ENCODE measurements at regions not wholly inside any gene's neighbourhood (a gene's known extent, or its start where the extent isn't known, plus 50 kb on each side); places are given as distances from the start of the nearest gene placed in this dataset.

- Histone ChIP-seq H4K20me1 (replicated peaks; ENCODE audit: control insufficient read depth, extremely low read depth, insufficient read depth, low read length) (peaks cover 2% of the 10 kb centered on the region), H3K27me3 (ENCODE audit: control insufficient read depth in 2 of 2, insufficient read depth in 2 of 2, low read length in 2 of 2) (peaks cover 7 to 9% of the 10 kb centered on the region in 2 experiments), H3K9me3 (replicated peaks; ENCODE audit: control insufficient read depth, insufficient read depth, low read length) (no peaks in the 10 kb centered on the region), H3K36me3 (ENCODE audit: control insufficient read depth in 2 of 2, extremely low read depth in 1 of 2, insufficient read depth in 2 of 2, low read length in 2 of 2) (no peaks in the 10 kb centered on the region), H2AFZ (ENCODE audit: low read depth, low read length) (no peak overlapping the region), H3K4me2 (ENCODE audit: insufficient read depth, low read length) (no peak overlapping the region), H3K9ac (replicated peaks; ENCODE audit: extremely low read depth, insufficient read depth, low read length) (no peak overlapping the region), H3K9me1 (replicated peaks; ENCODE audit: control insufficient read depth, extremely low read depth, insufficient read depth, low read length) (no peaks in the 10 kb centered on the region), H3K4me1 (ENCODE audit: control insufficient read depth, extremely low read depth, insufficient read depth, low read length) (no peaks in the 10 kb centered on the region), H3K27ac (ENCODE audit: insufficient read depth, low read depth, low read length) (no peak overlapping the region), H3K4me3 (replicated peaks in 1 of 3; ENCODE audit: insufficient read depth in 1 of 3, low read depth in 1 of 3, low read length in 3 of 3) (no peak overlapping the region), H3K79me2 (ENCODE audit: control insufficient read depth, insufficient read depth, low read length) (no peaks in the 10 kb centered on the region)
- BruUV-seq (replicated peaks) = no TSS peak
- intact Hi-C loops (cut with micrococcal nuclease) = loop anchor here (10.0 kb wide), 1 partner anchor 352 kb away; no protein-coding TSS in a partner anchor
- TF ChIP-seq GATA2 (IDR thresholded peaks at IDR 0.05; ENCODE audit: insufficient read depth, insufficient read length, low read depth, low read length) (no peak), POLR2A (IDR thresholded peaks at IDR 0.05; ENCODE audit: low read depth, low read length) (no peak), MYC (IDR thresholded peaks at IDR 0.05; ENCODE audit: low read depth, low read length) (no peak), MAX (IDR thresholded peaks at IDR 0.05; ENCODE audit: insufficient read depth, insufficient read length) (no peak), JUN (IDR thresholded peaks at IDR 0.05; ENCODE audit: borderline replicate concordance, insufficient read depth, insufficient read length, low read depth) (no peak), POLR2AphosphoS5 (IDR thresholded peaks at IDR 0.05; ENCODE audit: insufficient read depth, low read depth, low read length) (no peak), CTCF (IDR thresholded peaks at IDR 0.05; ENCODE audit: extremely low read depth in 1 of 2, insufficient read depth in 1 of 2, low read depth in 1 of 2, low read length in 2 of 2) (no peak), EZH2 (IDR thresholded peaks at IDR 0.05; ENCODE audit: borderline replicate concordance, low read depth, low read length, severe bottlenecking) (no peak), FOS (IDR thresholded peaks at IDR 0.05; ENCODE audit: borderline replicate concordance, insufficient read depth, low read length) (no peak)
- ChIA-PET POLR2A (no interaction called here), CTCF (no interaction called here)
- FAIRE-seq = no peak
- no peak for DNase-seq (ENCODE audit: low read depth, low spot score)
- dilution Hi-C loops (cut with MboI; ENCODE audit: extremely low pct_ligation_motif_present, low sequenced_read_pairs) = no loop called here
Observed at GRCh38 chr16:22677024-22677830, 136.7 kb upstream of the HS3ST2 start.

Measured in endothelial cell of umbilical vein (primary cell).